IMR-90 (cell line): ENCODE measurements at regions not wholly inside any gene's neighbourhood (a gene's known extent, or its start where the extent isn't known, plus 50 kb on each side); places are given as distances from the start of the nearest gene placed in this dataset.

Source experiments
- ATAC-seq: fragments of 200-7000 bp; cut with Tn5 transposase; 2 replicates; pipeline ENCODE4 v1.9.1; 2020; ENCODE audit warnings: low read depth, mild to moderate bottlenecking, moderate library complexity
- BruUV-seq: library from RNA; stranded (reverse); fragments of 400-500 nt; replicated peaks from 2 replicates; lab custom pipeline; 2021; lab: Mats Ljungman, UMichigan
- CTCF ChIA-PET: fragments of 300-600 bp; formaldehyde crosslinking; extraction: SDS; loops from one replicate; lab custom pipeline; 2021; ENCODE audit warnings: antibody characterized with exemption; lab: Yijun Ruan, JAX
- POLR2A ChIA-PET: fragments of 300-600 bp; sonication (Branson Sonifier 250); formaldehyde crosslinking; loops from one replicate; lab custom pipeline; 2022; ENCODE audit warnings: antibody characterized with exemption; ENCODE audit not compliant: unreplicated experiment; lab: Charles Lee
- DNase-seq: peaks from one replicate; pipeline ENCODE4 v3.0.0; 2013
- H2AFZ ChIP-seq: replicated peaks from 2 replicates; pipeline ENCODE3; 2013; ENCODE audit warnings: low read length, mild to moderate bottlenecking; ENCODE audit not compliant: poor library complexity
- H2AK5ac ChIP-seq: 2 replicates; pipeline ENCODE4 v1.6.1; 2013; ENCODE audit warnings: low read depth, low read length, inconsistent platforms
- H2AK9ac ChIP-seq: replicated peaks from 2 replicates; pipeline ENCODE3; 2013; ENCODE audit warnings: mild to moderate bottlenecking, low read depth, low read length, moderate library complexity; ENCODE audit not compliant: poor library complexity
- H2BK120ac ChIP-seq: 2 replicates; pipeline ENCODE4 v1.6.1; 2013; ENCODE audit warnings: low read depth, low read length, inconsistent platforms
- H2BK15ac ChIP-seq: 3 replicates; pipeline ENCODE4 v1.6.1; 2013; ENCODE audit warnings: low read depth, low read length, inconsistent platforms
- H2BK20ac ChIP-seq: 2 replicates; pipeline ENCODE4 v1.6.1; 2013; ENCODE audit warnings: low read depth, mild to moderate bottlenecking, inconsistent platforms, low read length, moderate library complexity
- H2BK5ac ChIP-seq: 2 replicates; pipeline ENCODE4 v1.6.1; 2013; ENCODE audit warnings: mild to moderate bottlenecking, low read depth, low read length, inconsistent platforms; ENCODE audit not compliant: poor library complexity, severe bottlenecking
- H3K14ac ChIP-seq: replicated peaks from 2 replicates; pipeline ENCODE4 v1.6.1; 2013; ENCODE audit warnings: low read depth, low read length, inconsistent platforms
- H3K18ac ChIP-seq: 2 replicates; pipeline ENCODE4 v1.6.1; 2013; ENCODE audit warnings: low read depth, low read length, control low read depth
- H3K23ac ChIP-seq: 2 replicates; pipeline ENCODE4 v1.6.1; 2013; ENCODE audit warnings: low read depth, low read length, inconsistent platforms
- H3K27ac ChIP-seq: 2 replicates; pipeline ENCODE4 v1.5.1; 2013; ENCODE audit warnings: mild to moderate bottlenecking, control low read depth, low read length; ENCODE audit not compliant: insufficient read depth
- H3K27me3 ChIP-seq: 2 replicates; pipeline ENCODE4 v1.6.1; 2013; ENCODE audit warnings: low read length; ENCODE audit not compliant: control insufficient read depth, insufficient read depth
- H3K36me3 ChIP-seq: 2 replicates; pipeline ENCODE4 v1.6.1; 2013; ENCODE audit warnings: low read length, mixed read lengths; ENCODE audit not compliant: control insufficient read depth, insufficient read depth
- H3K4ac ChIP-seq: 2 replicates; pipeline ENCODE4 v1.6.1; 2013; ENCODE audit warnings: low read depth, low read length, inconsistent platforms
- H3K4me1 ChIP-seq: 2 replicates; pipeline ENCODE4 v1.6.1; 2013; ENCODE audit warnings: low read length, mixed read lengths; ENCODE audit not compliant: control insufficient read depth, insufficient read depth
- H3K4me2 ChIP-seq: 2 replicates; pipeline ENCODE4 v1.6.1; 2013; ENCODE audit warnings: low read depth, mild to moderate bottlenecking, control low read depth, low read length, moderate library complexity
- H3K4me3 ChIP-seq: 2 replicates; pipeline ENCODE4 v1.5.1; 2013; ENCODE audit warnings: low read depth, mild to moderate bottlenecking, control low read depth, low read length, moderate library complexity; ENCODE audit not compliant: insufficient read depth
- H3K56ac ChIP-seq: 2 replicates; pipeline ENCODE4 v1.6.1; 2013; ENCODE audit warnings: low read length, inconsistent platforms; ENCODE audit not compliant: insufficient read depth; ENCODE audit errors: extremely low read depth
- H3K79me1 ChIP-seq, 2 experiments: 2 replicates each; pipeline ENCODE4 v1.6.1; 2013; ENCODE audit warnings: low read length in 2 of 2, inconsistent platforms in 1 of 2, low read depth in 1 of 2
- H3K9ac ChIP-seq: 2 replicates; pipeline ENCODE4 v1.6.1; 2013; ENCODE audit warnings: low read depth, low read length, control low read depth
- H3K9me1 ChIP-seq: 2 replicates; pipeline ENCODE4 v1.6.1; 2013; ENCODE audit warnings: low read length, inconsistent platforms; ENCODE audit not compliant: insufficient read depth
- H3K9me3 ChIP-seq: 2 replicates; pipeline ENCODE4 v1.6.1; 2013; ENCODE audit warnings: low read length; ENCODE audit not compliant: control insufficient read depth, insufficient read depth
- H4K20me1 ChIP-seq: 2 replicates; pipeline ENCODE4 v1.6.1; 2013; ENCODE audit warnings: low read length, inconsistent platforms; ENCODE audit not compliant: insufficient read depth
- H4K5ac ChIP-seq: 2 replicates; pipeline ENCODE4 v1.6.1; 2013; ENCODE audit warnings: mild to moderate bottlenecking, low read depth, low read length, control low read depth
- H4K8ac ChIP-seq, 2 experiments: 2 replicates each; pipeline ENCODE4 v1.6.1; 2013; ENCODE audit warnings: low read depth in 2 of 2, low read length in 2 of 2, control low read depth in 1 of 2, inconsistent platforms in 1 of 2
- H4K91ac ChIP-seq: 2 replicates; pipeline ENCODE4 v1.6.1; 2013; ENCODE audit warnings: low read depth, low read length, inconsistent platforms; ENCODE audit not compliant: insufficient read depth
- FOS ChIP-seq: fragments of 150-350 bp; IDR thresholded peaks from 2 replicates; pipeline ENCODE4 v1.6.1; 2016; ENCODE audit warnings: low read depth, low read length
- MAFK ChIP-seq: IDR thresholded peaks from 2 replicates; pipeline ENCODE4 v1.6.1; 2012; ENCODE audit warnings: low read depth, low read length, improper control_type of control experiment
- WGBS, 2 experiments: methylation state at CpG; one replicate each; pipeline versions ENCODE4 v1.1.5 to v1.1.7; 2013; ENCODE audit warnings: missing lambda C conversion rate in 2 of 2; ENCODE audit not compliant: insufficient read length in 1 of 2; ENCODE audit errors: extremely low coverage in 2 of 2; 5-methylcytosine and 5-hydroxymethylcytosine counted together
- dilution Hi-C: fragments of 300-500 bp; cut with HindIII; formaldehyde crosslinking; loops from one replicate; pipeline ENCODE4 v1.14.3; 2018; ENCODE audit warnings: low sequenced_read_pairs; ENCODE audit not compliant: unreplicated experiment
- in situ Hi-C: fragments of 300-500 bp; cut with MboI; formaldehyde crosslinking; loops from 3 replicates; pipeline ENCODE4 v1.14.3; 2019; ENCODE audit warnings: low sequenced_read_pairs, inconsistent platforms, mixed read lengths
- intact Hi-C: fragments of 100-400 bp; cut with micrococcal nuclease; formaldehyde crosslinking; loops from 2 replicates; pipeline ENCODE4 v1.10.0; 2022

GRCh38 chr12:115017346-115017745 is 333.4 kb upstream of the TBX3 start:
- H2AK9ac ChIP-seq = no peak overlapping the region
- no peak overlapping the region for H3K4me3 ChIP-seq
- no peak for DNase-seq
- H3K4ac ChIP-seq = no peak overlapping the region
- no peak overlapping the region for H2AK5ac ChIP-seq
- no peak overlapping the region for H2BK20ac ChIP-seq
- H3K14ac ChIP-seq = no peak overlapping the region
- H4K8ac ChIP-seq = no peak overlapping the region
- ChIA-PET CTCF (no interaction called here), POLR2A (no interaction called here)
- no peak overlapping the region for H2AFZ ChIP-seq
- H3K18ac ChIP-seq = no peak overlapping the region
- ATAC-seq = no peak
- no peak overlapping the region for H2BK15ac ChIP-seq
- no peaks in the 10 kb centered on the region for H3K4me1 ChIP-seq
- peaks cover 5% of the 10 kb centered on the region for H3K9me3 ChIP-seq
- no peak overlapping the region for H2BK120ac ChIP-seq
- H4K20me1 ChIP-seq = no peaks in the 10 kb centered on the region
- no peak overlapping the region for H3K56ac ChIP-seq
- H3K9me1 ChIP-seq = no peaks in the 10 kb centered on the region
- WGBS, 2 experiments = no CpG with 5 or more reads among the region's 2 CpGs
- H3K9ac ChIP-seq = no peak overlapping the region
- H3K36me3 ChIP-seq = no peaks in the 10 kb centered on the region
- no peak overlapping the region for H3K23ac ChIP-seq
- no peaks in the 10 kb centered on the region for H3K79me1 ChIP-seq
- dilution Hi-C loops (no loop called here), intact Hi-C loops (no loop called here), in situ Hi-C loops (no loop called here)
- H4K5ac ChIP-seq = no peak overlapping the region
- H3K4me2 ChIP-seq = no peak overlapping the region
- no peak overlapping the region for H4K91ac ChIP-seq
- no peak overlapping the region for H3K27ac ChIP-seq
- peaks cover 4% of the 10 kb centered on the region for H3K27me3 ChIP-seq
- TF ChIP-seq MAFK = no peak
- no peak for TF ChIP-seq FOS
- no TSS peak for BruUV-seq
- no peak overlapping the region for H2BK5ac ChIP-seq
